DND-41 (cell line): ENCODE measurements at regions not wholly inside any gene's neighbourhood (a gene's known extent, or its start where the extent isn't known, plus 50 kb on each side); places are given as distances from the start of the nearest gene placed in this dataset.

Experiments
- ATAC-seq: fragments of 200-7000 bp; cut with Tn5 transposase; 3 replicates; pipeline ENCODE4 v1.9.1; 2021; ENCODE audit warnings: low read depth; ENCODE audit not compliant: insufficient read depth
- DNase-seq: peaks from one replicate; pipeline ENCODE4 v3.0.0-alpha.2; 2020
- H2AFZ ChIP-seq: 2 replicates; pipeline ENCODE4 v1.6.0; 2012; ENCODE audit warnings: low read depth, low read length
- H3K27ac ChIP-seq: 2 replicates; pipeline ENCODE4 v1.5.1; 2012; ENCODE audit warnings: low read length, inconsistent platforms
- H3K27me3 ChIP-seq: fragments of 200-600 bp; sonication (generic); 2 replicates; pipeline ENCODE4 v1.6.0; 2012; ENCODE audit warnings: low read length, mild to moderate bottlenecking, inconsistent platforms; ENCODE audit not compliant: insufficient read depth, poor library complexity
- H3K36me3 ChIP-seq: 2 replicates; pipeline ENCODE4 v1.5.1; 2012; ENCODE audit warnings: low read length, inconsistent platforms; ENCODE audit not compliant: insufficient read depth
- H3K4me1 ChIP-seq: 2 replicates; pipeline ENCODE4 v1.5.1; 2012; ENCODE audit warnings: mild to moderate bottlenecking, low read length; ENCODE audit not compliant: insufficient read depth
- H3K4me2 ChIP-seq: 2 replicates; pipeline ENCODE4 v1.6.0; 2012; ENCODE audit warnings: mild to moderate bottlenecking, moderate library complexity, low read length, inconsistent platforms; ENCODE audit not compliant: insufficient read depth
- H3K4me3 ChIP-seq, 2 experiments: fragments of 200-600 bp in 1 of 2; shearing (Covaris generic) in 1 of 2; 2 replicates each; pipeline ENCODE4 v1.5.1; 2012 to 2016; ENCODE audit warnings: inconsistent platforms in 2 of 2, low read length in 2 of 2, mild to moderate bottlenecking in 2 of 2, low read depth in 1 of 2, moderate library complexity in 1 of 2
- H3K79me2 ChIP-seq: 2 replicates; pipeline ENCODE4 v1.6.0; 2012; ENCODE audit warnings: low read length, inconsistent platforms; ENCODE audit not compliant: insufficient read depth
- H3K9ac ChIP-seq: 2 replicates; pipeline ENCODE4 v1.6.0; 2012; ENCODE audit warnings: low read depth, mild to moderate bottlenecking, inconsistent platforms, low read length, moderate library complexity
- H3K9me3 ChIP-seq: 2 replicates; pipeline ENCODE4 v1.5.1; 2012; ENCODE audit warnings: low read length, moderate library complexity, mild to moderate bottlenecking, inconsistent platforms; ENCODE audit not compliant: insufficient read depth, severe bottlenecking
- H4K20me1 ChIP-seq: 2 replicates; pipeline ENCODE4 v1.6.0; 2012; ENCODE audit warnings: low read length; ENCODE audit not compliant: insufficient read depth
- CTCF ChIP-seq: IDR thresholded peaks from 2 replicates; pipeline ENCODE4 v1.5.1; 2012; ENCODE audit warnings: borderline replicate concordance, low read length, moderate library complexity, mild to moderate bottlenecking; ENCODE audit not compliant: poor library complexity, severe bottlenecking; ENCODE audit errors: extremely low read depth
- EZH2 ChIP-seq: IDR thresholded peaks from 3 replicates; pipeline ENCODE4 v1.6.1; 2012; ENCODE audit warnings: borderline replicate concordance, low read depth, mild to moderate bottlenecking, moderate library complexity, low read length, inconsistent platforms; ENCODE audit not compliant: severe bottlenecking

GRCh38 chr12:13373131-13373530, 176.6 kb downstream of the EMP1 start:
- Histone ChIP-seq H3K79me2 (no peaks in the 10 kb centered on the region), H3K27me3 (peaks cover 3% of the 10 kb centered on the region), H3K36me3 (no peaks in the 10 kb centered on the region), H4K20me1 (no peaks in the 10 kb centered on the region), H3K4me3 (no peak overlapping the region), H3K4me1 (no peaks in the 10 kb centered on the region), H3K9ac (no peak overlapping the region), H3K9me3 (no peaks in the 10 kb centered on the region), H3K27ac (no peak overlapping the region), H2AFZ (no peak overlapping the region), H3K4me2 (no peak overlapping the region)
- TF ChIP-seq CTCF, result no peak
- TF ChIP-seq EZH2, result no peak
- no peak for DNase-seq
- ATAC-seq, result no peak

GRCh38 chr12:13372386-13372785, 175.9 kb downstream of the EMP1 start:
- Histone ChIP-seq H3K4me2 (no peak overlapping the region), H4K20me1 (no peaks in the 10 kb centered on the region), H3K79me2 (no peaks in the 10 kb centered on the region), H3K27me3 (peaks cover 3% of the 10 kb centered on the region), H3K27ac (no peak overlapping the region), H3K4me1 (no peaks in the 10 kb centered on the region), H3K9ac (no peak overlapping the region), H3K36me3 (no peaks in the 10 kb centered on the region), H3K4me3 (no peak overlapping the region), H3K9me3 (no peaks in the 10 kb centered on the region), H2AFZ (no peak overlapping the region)
- DNase-seq (no peak), ATAC-seq (no peak)
- no peak for TF ChIP-seq EZH2
- TF ChIP-seq CTCF, result no peak

DNA sequence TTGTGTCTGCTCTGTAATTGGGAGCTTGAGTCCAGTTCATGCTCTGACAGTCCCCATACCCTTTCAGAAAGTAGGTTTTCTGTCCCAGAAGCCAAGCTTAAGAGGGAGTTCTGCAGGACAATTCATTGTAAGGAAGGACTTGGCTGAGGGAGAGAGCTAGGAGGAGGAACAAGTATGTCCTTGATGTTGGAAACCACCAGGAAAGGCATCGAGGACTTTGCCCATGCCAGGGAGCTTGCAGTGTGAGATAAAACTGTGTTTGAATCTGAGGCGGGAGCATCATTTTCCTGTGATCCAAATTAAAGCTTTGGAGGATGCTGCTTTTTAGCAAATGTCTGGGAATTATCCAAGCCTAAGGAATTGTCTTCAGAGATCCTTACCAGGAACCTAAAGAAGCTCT, 175.3 kb downstream of the EMP1 start:
- TF ChIP-seq CTCF (no peak), EZH2 (no peak)
- H3K79me2 ChIP-seq, result no peaks in the 10 kb centered on the region
- no peak overlapping the region for H3K9ac ChIP-seq

GRCh38 chr12:13371367-13371766, 174.8 kb downstream of the EMP1 start:
- Histone ChIP-seq H3K4me1 (no peaks in the 10 kb centered on the region), H3K27ac (no peak overlapping the region), H3K36me3 (no peaks in the 10 kb centered on the region), H3K79me2 (no peaks in the 10 kb centered on the region), H3K4me2 (no peak overlapping the region), H2AFZ (no peak overlapping the region), H3K9me3 (no peaks in the 10 kb centered on the region), H4K20me1 (no peaks in the 10 kb centered on the region), H3K4me3 (no peak overlapping the region), H3K9ac (no peak overlapping the region), H3K27me3 (peaks cover 3% of the 10 kb centered on the region)
- TF ChIP-seq CTCF (no peak), EZH2 (no peak)
- ATAC-seq, result no peak
- no peak for DNase-seq

More for the DNA sequence above, 175.3 kb downstream of the EMP1 start:
- Histone ChIP-seq H3K36me3 (no peaks in the 10 kb centered on the region), H3K27me3 (peaks cover 3% of the 10 kb centered on the region), H3K4me3 (no peak overlapping the region), H2AFZ (no peak overlapping the region), H3K27ac (no peak overlapping the region), H3K9me3 (no peaks in the 10 kb centered on the region), H4K20me1 (no peaks in the 10 kb centered on the region), H3K4me2 (no peak overlapping the region), H3K4me1 (no peaks in the 10 kb centered on the region)
- DNase-seq, result no peak
- ATAC-seq, result no peak
